Ectodermal cell (in vitro differentiated cells): ENCODE measurements at regions not wholly inside any gene's neighbourhood (a gene's known extent, or its start where the extent isn't known, plus 50 kb on each side); places are given as distances from the start of the nearest gene placed in this dataset.

Experiments
- H3K27ac ChIP-seq: 2 replicates; pipeline ENCODE4 v1.7.0; 2013; ENCODE audit warnings: mild to moderate bottlenecking, low read depth, low read length; ENCODE audit not compliant: insufficient read depth, poor library complexity, severe bottlenecking
- H3K27me3 ChIP-seq: 2 replicates; pipeline ENCODE4 v1.7.0; 2013; ENCODE audit warnings: mild to moderate bottlenecking, low read length; ENCODE audit not compliant: insufficient read depth, control insufficient read depth, poor library complexity, severe bottlenecking
- H3K36me3 ChIP-seq: one replicate; pipeline ENCODE4 v1.7.0; 2013; ENCODE audit warnings: low read length; ENCODE audit not compliant: control insufficient read depth, insufficient read depth
- H3K4me1 ChIP-seq: one replicate; pipeline ENCODE4 v1.7.0; 2013; ENCODE audit warnings: low read length; ENCODE audit not compliant: control insufficient read depth, insufficient read depth
- H3K4me3 ChIP-seq: 2 replicates; pipeline ENCODE4 v1.7.0; 2013; ENCODE audit warnings: low read depth, low read length, control low read depth; ENCODE audit not compliant: insufficient read depth
- H3K9me3 ChIP-seq: 2 replicates; pipeline ENCODE4 v1.7.0; 2013; ENCODE audit warnings: mild to moderate bottlenecking, low read length, moderate library complexity; ENCODE audit not compliant: control insufficient read depth
- WGBS, 2 experiments: methylation state at CpG; one replicate each; pipeline ENCODE4 v1.1.7; 2013; ENCODE audit warnings: missing lambda C conversion rate in 2 of 2; 5-methylcytosine and 5-hydroxymethylcytosine counted together

DNA sequence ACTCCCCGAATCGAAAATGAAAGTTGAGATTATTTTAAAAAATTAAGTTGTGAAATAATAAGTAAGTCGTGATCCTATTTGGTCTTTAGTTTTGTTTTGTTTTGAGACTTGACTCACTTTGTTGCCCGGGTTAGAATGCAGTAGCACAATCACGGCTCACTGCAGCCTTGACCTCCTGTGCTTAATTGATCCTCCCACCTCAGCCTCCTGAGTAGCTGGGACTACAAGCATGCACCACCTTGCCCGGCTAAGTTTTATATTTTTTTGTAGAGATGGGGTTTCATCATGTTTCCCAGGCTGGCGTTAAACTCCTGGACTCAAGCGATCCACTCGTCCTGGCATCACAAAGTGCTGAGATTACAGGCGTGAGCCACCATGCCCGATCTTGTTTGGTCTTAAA, 326.2 kb downstream of the MYCN start:
- no peak overlapping the region for H3K4me3 ChIP-seq
- H3K4me1 ChIP-seq: peaks cover 2% of the 10 kb centered on the region
- no peaks in the 10 kb centered on the region for H3K27me3 ChIP-seq
- H3K27ac ChIP-seq: no peak overlapping the region
- H3K9me3 ChIP-seq: no peaks in the 10 kb centered on the region
- no peaks in the 10 kb centered on the region for H3K36me3 ChIP-seq
- WGBS, 2 experiments: 94 to 95% methylated on average over 11 of the region's 11 CpGs

DNA sequence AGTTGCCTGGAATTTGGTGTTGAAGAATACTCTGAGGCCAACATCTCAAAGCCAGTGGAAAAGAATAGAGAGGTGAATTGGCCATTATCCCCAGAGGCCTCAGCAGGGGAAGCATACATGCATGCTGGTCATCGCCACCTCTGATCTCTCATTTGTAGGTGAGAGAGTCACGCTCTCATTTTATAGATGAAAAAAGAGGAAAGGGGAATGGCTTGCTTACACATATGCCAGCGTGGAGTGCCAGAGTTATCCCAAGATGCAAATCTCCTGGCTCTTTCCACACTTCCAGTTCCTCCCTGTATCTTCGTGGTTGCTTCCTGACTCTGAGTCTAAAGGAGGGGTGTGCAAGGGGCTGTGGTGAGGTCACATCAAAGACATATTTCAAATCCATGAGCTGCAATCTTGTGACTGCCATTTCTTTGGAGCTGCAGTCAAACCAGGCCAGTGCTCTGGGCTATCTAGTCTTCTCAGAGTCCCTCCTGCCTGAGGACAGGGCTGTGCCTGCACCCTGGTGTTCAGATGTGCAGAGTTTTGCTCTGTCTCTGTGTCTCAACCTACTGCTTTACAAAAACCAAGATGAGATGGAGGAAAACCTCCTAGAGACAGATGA, 324.7 kb downstream of the MYCN start:
- 86 to 95% methylated on average over 4 of the region's 4 CpGs for WGBS, 2 experiments

DNA sequence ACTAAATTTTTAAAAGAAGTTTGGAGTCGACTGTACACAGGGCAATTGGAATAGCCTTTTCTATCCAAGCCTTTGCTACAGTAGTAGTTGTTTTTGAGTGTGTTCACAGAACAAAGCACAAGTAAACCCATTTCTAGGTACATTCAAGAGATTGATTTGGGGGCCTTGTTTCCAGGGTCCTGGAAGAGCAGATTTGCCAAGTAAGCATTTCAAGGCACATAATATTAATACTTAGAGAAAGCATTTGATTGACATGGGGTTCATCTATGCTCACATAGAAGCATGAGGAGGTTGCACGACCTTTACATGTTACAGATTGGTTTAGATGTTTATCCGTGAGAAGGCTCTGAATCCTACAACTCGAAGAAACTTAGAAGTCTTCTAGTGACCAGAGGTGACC, 324.1 kb downstream of the MYCN start:
- Histone ChIP-seq H3K27ac (no peak overlapping the region), H3K36me3 (no peaks in the 10 kb centered on the region), H3K4me3 (no peak overlapping the region), H3K4me1 (peaks cover 5% of the 10 kb centered on the region), H3K9me3 (no peaks in the 10 kb centered on the region), H3K27me3 (no peaks in the 10 kb centered on the region)
- WGBS, 2 experiments: 94 to 97% methylated on average over 3 to 4 of the region's 4 CpGs

More for the DNA sequence above, 324.7 kb downstream of the MYCN start:
- Histone ChIP-seq H3K36me3 (no peaks in the 10 kb centered on the region), H3K9me3 (no peaks in the 10 kb centered on the region), H3K4me3 (no peak overlapping the region), H3K4me1 (peaks cover 3% of the 10 kb centered on the region), H3K27ac (no peak overlapping the region), H3K27me3 (no peaks in the 10 kb centered on the region)

DNA sequence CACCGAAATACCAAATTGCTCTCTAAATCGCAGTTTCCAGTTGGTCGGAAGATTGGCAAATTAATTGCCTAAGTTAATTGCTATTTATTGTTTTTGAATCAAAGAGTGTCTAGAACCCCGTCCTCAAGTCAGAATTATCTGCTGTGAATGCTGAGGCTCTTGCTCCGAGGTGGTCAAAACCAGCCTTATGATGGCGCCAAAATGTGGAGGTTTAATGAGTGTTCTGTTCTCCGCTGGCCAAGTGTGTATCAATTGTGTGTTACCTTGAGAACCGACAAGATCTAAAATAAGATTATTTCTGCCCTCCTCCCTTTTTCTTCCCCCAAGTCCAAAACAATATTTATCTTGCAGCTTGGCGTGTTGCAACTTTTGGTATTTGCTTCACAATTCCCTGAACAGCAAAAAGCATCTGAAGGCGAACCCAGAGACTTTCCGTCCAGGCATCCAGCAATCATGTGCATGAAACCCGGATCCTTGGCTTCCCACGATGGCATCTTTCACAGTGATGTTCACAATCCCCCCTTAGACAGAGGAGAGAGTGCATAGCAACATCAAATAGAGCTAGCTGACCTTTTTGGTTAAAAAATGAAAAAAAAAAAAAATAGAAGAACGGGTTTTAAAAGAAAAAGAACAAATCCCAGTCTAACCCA, 323.0 kb downstream of the MYCN start:
- H3K9me3 ChIP-seq: no peaks in the 10 kb centered on the region
- WGBS, 2 experiments: 95 to 96% methylated on average over 13 of the region's 14 CpGs

DNA sequence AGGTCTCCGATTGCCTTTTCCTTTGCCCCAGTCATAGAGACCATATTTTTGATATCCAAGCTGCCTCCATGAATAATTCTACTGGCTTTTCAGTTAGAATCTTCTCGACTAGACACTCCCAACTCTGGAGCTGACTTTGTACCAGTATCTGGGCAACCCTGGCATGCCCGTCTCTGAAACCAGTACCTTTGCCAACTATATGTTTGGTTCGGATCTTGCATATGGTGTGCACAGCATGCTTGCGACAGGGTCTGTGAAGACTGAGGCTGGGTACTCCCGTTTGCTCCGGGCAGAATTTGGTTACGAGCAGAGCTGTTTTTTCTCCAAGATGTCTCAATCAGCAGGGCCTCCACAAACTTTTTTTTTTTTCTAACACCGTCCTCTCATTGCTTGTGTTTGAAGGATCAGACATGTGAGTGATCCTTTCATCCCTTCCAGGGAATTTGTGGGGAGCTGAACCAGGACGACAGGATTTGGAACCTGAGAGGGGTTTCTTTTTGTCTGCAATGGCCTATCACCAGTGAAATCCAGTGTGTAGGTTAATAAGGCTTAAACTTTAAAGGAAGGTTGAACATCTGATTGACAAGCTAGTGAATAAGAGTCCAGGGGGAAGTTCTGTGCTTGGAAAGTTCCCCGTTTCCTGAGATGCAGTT, 322.3 kb downstream of the MYCN start:
- H3K4me3 ChIP-seq: no peak overlapping the region
- 57 to 70% methylated on average over 10 to 11 of the region's 11 CpGs for WGBS, 2 experiments
- H3K4me1 ChIP-seq: peaks cover 9% of the 10 kb centered on the region
- H3K9me3 ChIP-seq: no peaks in the 10 kb centered on the region
- no peaks in the 10 kb centered on the region for H3K36me3 ChIP-seq
- no peak overlapping the region for H3K27ac ChIP-seq
- no peaks in the 10 kb centered on the region for H3K27me3 ChIP-seq

More for the DNA sequence above, 323.0 kb downstream of the MYCN start:
- no peaks in the 10 kb centered on the region for H3K36me3 ChIP-seq
- no peak overlapping the region for H3K27ac ChIP-seq
- H3K4me3 ChIP-seq: no peak overlapping the region
- peaks cover 7% of the 10 kb centered on the region for H3K4me1 ChIP-seq
- H3K27me3 ChIP-seq: no peaks in the 10 kb centered on the region

DNA sequence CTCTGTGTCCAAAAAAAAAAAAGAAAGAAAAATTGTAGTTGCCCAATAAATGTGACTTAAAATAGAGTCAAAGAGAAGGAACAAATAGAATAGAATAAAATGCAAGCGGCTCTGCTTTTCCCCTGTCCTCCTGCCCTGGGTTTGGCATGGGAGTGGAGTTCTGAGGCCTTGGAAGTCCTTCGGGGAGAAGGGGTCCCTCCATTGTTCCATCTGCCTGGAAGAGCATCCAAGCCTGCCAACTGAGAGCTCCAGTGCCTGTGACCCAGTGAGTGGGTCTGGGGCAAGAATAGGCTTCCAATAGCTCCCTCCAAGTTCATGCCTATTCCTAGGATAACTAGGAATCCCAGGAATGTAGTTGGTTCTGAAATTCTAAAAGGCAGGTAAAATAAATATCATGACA, 321.4 kb downstream of the MYCN start:
- H3K9me3 ChIP-seq: no peaks in the 10 kb centered on the region
- H3K4me3 ChIP-seq: no peak overlapping the region
- no peaks in the 10 kb centered on the region for H3K36me3 ChIP-seq
- H3K27ac ChIP-seq: no peak overlapping the region
- H3K27me3 ChIP-seq: no peaks in the 10 kb centered on the region
- peaks cover 9% of the 10 kb centered on the region for H3K4me1 ChIP-seq
- 86 to 92% methylated on average over 2 of the region's 2 CpGs for WGBS, 2 experiments

DNA sequence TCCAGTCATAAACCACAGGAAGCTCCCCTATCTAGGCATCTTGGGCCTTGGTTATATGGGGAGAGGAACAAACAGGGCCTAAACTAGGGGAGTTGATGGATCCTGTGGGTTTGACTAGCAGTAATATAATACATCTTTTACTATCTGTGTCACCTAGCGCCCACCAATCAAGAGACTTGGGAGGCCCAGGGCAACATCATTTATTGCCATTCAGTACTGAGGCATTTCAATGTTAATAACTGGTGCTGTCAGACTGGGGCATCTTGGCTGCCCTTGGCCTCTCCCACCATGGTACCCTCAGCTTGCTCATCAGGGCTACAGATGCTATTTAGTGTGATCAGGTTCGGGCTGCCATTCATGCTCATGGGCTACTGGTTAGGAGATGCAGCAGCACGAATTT, 320.7 kb downstream of the MYCN start:
- Histone ChIP-seq H3K36me3 (no peaks in the 10 kb centered on the region), H3K9me3 (no peaks in the 10 kb centered on the region), H3K4me3 (no peak overlapping the region), H3K27ac (no peak overlapping the region), H3K4me1 (peaks cover 9% of the 10 kb centered on the region), H3K27me3 (no peaks in the 10 kb centered on the region)
- 86 to 92% methylated on average over 3 of the region's 3 CpGs for WGBS, 2 experiments

DNA sequence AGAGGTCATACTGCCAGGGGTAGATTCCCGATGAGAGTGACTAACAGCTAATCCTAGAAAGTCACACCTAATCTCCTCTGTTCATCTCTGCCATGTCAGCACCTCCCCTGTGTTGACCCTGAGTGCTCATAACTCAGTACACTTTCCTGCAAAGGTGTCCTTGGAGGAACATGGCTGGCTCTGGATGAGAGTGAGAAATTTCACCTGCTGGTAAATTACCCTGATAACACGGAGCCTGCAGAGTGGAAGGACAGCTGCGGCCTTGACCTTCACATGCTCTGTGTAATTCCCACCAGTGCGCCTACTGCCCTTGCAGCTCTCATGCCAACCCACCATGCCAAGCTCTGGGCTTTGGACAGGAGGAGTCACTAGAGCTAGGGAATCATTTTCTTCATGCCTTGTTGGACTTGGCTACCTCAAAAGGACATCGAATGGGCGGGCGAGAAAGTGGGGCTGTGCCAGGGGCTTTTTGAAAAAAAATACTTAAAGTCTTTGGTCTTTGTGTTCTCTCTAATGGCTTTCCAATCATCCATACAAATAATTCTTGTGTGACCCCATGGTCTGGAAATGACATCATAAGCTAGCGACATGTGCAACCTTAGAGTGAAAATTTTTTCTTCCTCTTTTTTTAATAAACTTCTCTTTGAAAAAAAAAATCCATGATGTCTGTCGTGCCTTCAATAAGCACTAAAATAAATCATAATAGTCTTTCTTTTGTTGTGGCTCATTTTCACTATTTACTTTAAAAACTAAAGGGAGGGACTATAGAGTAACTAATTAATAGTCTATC, 319.9 kb downstream of the MYCN start:
- Histone ChIP-seq H3K27ac (no peak overlapping the region), H3K4me3 (no peak overlapping the region), H3K36me3 (no peaks in the 10 kb centered on the region), H3K27me3 (no peaks in the 10 kb centered on the region), H3K9me3 (no peaks in the 10 kb centered on the region), H3K4me1 (peaks cover 9% of the 10 kb centered on the region)
- 94% methylated on average over 8 of the region's 9 CpGs for WGBS, 2 experiments

DNA sequence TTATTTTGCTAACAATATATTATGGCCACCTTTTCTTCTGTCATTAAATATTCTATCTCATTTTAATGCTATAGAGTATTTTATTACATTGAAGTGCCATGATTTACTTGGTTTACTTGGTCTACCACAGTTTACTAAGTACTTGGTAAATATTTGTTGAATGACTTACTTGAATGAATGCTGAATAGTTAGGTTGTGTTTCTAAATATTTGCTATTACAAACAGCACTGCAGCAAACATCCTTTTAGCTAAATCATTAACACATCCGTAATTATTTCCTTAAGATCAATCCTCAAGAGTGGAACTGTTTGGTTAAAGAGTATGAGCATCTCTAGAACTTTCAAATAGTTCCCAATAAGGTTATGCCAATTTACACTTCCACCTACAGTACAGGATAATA, 318.7 kb downstream of the MYCN start:
- WGBS, 2 experiments: 100% methylated on average over 1 of the region's 1 CpG; no CpG with 5 or more reads in 1 of the 2 experiments

DNA sequence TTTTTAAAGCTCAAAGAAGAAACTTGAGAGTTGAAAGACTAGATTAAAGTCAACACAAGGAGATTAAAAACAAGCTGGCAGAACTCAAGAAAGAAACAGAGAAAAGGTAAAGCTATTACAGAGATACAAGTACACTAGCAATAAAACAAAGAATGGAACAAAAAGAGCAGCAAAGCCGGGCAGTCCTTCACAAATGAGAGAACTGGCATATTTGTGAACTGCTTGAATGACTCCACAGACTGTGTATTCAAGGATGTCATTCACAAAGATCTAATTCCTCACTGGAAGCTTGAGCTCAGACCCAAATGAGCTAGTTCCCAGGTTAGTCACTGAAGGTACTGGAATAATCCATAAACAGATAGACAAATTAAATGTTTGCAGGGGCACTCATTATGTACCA, 318.0 kb downstream of the MYCN start:
- H3K27ac ChIP-seq: no peak overlapping the region
- H3K36me3 ChIP-seq: no peaks in the 10 kb centered on the region
- H3K4me1 ChIP-seq: peaks cover 9% of the 10 kb centered on the region
- H3K9me3 ChIP-seq: no peaks in the 10 kb centered on the region
- H3K27me3 ChIP-seq: no peaks in the 10 kb centered on the region
- WGBS, 2 experiments: 80 to 81% methylated on average over 1 of the region's 1 CpG
- no peak overlapping the region for H3K4me3 ChIP-seq

More for the DNA sequence above, 318.7 kb downstream of the MYCN start:
- H3K4me1 ChIP-seq: peaks cover 9% of the 10 kb centered on the region
- no peaks in the 10 kb centered on the region for H3K27me3 ChIP-seq
- no peak overlapping the region for H3K27ac ChIP-seq
- H3K9me3 ChIP-seq: no peaks in the 10 kb centered on the region
- H3K4me3 ChIP-seq: no peak overlapping the region
- H3K36me3 ChIP-seq: no peaks in the 10 kb centered on the region
